NCI-H128 (cell line): ENCODE measurements at regions not wholly inside any gene's neighbourhood (a gene's known extent, or its start where the extent isn't known, plus 50 kb on each side); places are given as distances from the start of the nearest gene placed in this dataset.
A peak's percentile ranks its signal among the peaks of the same experiment; 100 is the strongest.

Experiments
- DNase-seq: peaks from one replicate; lab custom pipeline; 2025; ENCODE audit not compliant: unreplicated experiment; lab: John Stamatoyannopoulos, UW

DNA sequence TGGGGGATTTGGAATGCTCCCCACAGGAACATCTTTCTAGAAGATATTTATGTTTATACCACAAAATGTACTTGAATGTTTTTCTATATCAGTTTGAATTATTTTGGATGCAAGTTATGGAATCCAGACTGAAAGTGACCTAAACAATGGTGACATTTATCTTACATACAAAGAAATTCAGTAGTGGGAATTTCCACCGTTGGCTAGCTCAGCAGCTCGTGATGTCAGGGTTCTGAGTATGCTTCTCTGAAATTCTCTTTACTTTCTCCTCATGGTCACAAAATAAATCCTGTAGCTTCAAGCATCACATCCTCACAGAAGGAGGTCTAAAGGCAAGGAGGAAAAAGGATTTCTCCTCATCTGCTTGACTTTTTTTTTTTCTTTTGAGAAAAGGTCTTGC lies 105.3 kb downstream of the AKAIN1 start:
- DNase-seq, result no peak

DNA sequence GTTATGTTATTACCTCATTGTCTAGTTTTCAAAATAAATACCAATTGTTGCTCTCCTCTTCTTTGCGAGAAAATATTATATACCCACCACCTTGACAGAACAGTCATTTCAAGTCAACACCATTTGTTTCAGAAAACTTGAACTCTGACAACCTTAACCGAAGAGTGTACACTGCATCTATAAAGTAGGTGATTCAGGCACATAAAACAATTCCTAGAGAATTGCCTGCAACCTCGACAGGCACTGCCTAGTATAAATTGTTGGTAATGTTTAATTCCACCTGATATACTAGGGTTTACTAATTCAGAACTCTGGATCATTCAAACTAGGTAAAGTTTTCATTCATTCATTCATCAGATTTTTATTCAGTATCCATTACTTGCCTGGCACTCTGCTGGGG lies 121.8 kb downstream of the AKAIN1 start:
- DNase-seq, result no peak

DNA sequence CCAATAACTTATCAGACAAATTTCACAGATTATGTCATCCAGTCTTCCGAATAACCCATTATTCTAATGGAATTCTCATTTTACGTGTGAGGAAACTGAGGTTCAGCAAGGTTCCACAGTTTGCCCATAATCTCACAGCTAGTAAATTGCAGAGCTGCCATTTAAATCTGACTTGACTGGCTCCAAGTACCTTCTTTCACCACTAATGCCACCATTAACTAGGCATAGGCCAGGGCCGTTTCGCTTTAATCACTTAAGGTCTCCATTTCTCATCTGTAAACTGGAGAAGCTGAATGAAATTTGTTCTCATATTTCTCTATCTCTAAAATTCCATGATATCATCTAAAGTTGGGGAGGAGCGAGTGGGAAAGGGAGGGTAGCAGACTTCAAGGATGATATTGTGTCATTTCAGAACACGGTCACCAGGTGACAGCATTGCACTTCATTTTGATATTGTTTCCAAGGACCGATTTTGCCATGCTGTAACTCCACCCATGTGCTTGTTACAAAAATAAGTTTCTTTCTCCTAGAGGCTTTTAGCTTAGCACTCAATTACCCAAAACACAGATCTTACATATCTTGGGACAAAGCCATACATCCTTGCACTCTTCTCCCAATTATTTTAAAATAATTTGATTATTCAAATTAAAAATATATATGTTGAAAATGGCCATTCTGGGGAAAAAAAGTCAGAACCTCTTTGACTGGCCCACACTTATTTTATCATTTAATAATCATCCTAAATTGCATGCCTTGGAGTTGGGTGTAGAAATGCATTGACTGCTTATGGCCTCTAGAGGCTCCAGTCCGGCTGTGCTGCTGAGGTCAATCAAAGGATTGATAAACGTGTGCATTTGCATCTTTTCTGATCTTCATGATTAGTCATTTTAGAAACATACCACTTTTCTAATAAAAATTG lies 123.8 kb downstream of the AKAIN1 start:
- no peak for DNase-seq

DNA sequence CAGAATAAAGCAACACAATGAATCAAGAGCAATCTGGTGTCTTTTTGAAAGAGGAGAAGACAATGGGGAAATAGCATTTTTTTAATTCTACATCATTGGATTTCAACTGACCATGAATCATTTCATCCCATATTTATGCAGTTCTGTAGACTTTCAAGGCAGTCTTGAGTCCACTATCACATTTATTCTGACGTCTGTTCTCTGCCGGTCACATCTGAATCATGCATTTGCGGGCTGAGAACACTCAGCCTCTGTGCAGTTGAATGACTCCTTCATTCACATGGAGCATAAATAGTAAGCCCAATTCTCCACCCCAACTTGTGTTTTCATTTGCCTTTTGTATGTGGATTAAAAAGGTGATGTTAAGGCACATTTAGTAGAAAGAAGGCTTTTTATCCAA lies 128.2 kb downstream of the AKAIN1 start:
- no peak for DNase-seq

DNA sequence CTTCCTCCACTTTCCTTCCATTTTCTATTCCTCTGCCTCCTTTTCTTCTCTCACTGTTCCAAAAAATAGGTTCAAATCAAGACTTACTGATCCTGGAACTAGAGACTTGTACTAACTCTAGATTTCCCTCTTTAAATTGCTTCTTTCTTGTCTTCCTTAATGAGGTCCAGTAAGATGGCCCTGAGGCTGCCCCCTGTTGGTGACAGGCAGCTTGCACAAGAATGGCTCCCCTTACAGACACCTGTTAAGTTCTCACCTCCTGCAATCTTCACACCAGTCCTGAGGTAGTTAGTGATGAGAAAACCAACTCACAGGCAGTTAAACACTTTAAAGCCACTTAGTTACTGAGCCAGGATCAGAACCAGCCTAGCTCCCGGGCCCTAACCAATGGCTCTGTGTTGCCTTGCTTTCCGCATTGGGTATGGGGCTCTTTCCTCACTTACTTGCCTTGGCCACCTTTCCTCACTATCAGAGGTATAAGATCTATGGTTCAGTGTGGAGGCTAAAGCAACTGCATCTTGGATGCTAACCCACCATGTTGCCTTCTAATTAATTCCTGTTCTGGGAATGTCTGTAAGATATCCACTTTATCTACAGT lies 130.6 kb downstream of the AKAIN1 start:
- no peak for DNase-seq

DNA sequence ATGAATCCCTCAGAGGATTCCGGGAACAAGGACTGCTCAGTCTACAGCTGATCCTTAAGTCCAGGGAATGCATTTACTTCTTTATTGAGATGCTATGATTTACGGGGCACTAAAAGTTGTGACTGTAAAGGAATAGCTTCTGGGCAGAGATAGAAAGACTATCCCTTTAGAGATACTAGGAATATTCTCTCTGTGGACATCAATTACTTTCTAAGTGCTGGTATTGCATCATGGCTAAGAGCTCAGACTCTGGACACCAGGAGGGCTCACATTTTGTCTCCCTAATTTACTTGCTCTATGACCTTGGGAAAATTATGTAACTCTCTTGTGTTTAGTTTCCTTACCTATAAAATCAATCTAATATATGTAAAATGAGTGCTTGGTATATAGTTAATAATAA lies 131.4 kb downstream of the AKAIN1 start:
- no peak for DNase-seq

DNA sequence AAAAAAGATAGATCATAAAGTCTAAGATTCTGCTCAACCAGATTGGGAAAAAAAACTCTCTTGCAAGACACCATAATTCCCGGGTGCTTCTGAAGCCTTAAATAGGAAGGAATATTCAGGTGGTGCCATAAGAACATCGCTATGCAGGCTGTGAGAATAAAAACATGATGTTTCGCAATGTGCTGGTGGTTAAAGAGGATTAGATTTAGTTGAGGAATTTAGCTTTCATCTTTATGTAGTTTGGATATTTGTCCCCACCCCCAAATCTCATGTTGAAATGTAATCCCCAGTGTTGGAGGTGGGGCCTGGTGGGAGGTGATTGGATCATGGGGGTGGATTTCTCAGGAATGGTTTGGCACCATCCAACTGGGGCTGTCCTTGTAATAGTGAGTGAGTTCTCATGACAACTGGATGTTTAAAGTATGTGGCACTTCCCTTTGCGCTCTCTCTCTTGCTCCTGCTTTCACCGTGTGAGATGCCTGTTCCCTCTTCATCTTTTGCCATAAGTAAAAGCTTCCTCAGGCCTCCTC lies 132.2 kb downstream of the AKAIN1 start:
- DNase-seq, result no peak

DNA sequence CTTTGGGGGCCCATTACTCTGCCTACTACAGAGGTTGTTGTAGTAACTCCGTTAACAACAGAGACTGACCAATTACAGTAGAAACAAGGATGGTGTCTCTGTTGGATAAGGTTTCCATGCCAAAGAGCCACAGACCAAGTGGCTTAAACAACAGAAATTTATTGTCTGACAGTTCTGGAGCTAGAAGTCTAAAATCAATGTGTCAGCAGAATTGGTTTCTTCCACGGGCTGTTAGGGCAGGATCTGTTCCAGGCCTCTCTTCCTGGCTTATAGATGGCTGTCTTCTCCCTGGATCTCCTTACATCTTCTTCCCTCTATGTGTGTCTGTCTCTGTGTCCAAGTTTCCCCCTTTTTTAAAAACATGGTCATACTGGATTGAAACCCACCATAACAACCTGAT lies 135.3 kb downstream of the AKAIN1 start:
- DNase-seq, result no peak

DNA sequence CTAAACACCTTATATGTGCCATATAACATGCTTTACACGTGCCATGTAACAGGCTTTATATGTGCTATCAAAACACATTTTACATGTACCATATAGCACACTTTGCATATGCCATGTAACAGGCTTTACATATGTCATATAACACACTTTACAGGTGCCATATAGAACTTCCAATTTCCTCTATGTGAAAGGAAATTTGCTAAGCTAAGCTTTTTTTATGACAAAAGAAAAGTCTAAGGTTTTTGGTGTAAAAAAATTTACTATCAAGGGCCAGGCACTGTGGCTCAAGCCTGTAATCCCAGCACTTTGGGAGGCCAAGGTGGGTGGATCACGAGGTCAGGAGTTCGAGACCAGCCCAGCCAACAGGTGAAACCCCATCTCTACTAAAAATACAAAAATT lies 136.5 kb downstream of the AKAIN1 start:
- no peak for DNase-seq

DNA sequence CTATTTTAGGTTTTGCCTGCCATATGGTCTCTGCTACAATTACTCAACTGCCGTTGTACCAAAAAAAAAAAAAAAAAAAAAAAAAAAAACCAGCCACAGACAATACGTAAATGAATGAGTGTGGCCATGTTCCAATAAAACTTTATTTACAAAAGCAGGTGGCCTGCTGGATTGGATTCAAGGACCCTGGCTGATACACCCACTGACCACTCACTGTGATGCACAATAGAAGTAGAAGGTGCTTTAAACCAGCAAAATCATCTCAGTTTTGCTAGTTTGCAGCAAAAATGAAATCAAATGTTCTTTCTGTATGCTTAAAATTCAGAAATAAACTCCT lies 137.4 kb downstream of the AKAIN1 start:
- DNase-seq, result no peak

DNA sequence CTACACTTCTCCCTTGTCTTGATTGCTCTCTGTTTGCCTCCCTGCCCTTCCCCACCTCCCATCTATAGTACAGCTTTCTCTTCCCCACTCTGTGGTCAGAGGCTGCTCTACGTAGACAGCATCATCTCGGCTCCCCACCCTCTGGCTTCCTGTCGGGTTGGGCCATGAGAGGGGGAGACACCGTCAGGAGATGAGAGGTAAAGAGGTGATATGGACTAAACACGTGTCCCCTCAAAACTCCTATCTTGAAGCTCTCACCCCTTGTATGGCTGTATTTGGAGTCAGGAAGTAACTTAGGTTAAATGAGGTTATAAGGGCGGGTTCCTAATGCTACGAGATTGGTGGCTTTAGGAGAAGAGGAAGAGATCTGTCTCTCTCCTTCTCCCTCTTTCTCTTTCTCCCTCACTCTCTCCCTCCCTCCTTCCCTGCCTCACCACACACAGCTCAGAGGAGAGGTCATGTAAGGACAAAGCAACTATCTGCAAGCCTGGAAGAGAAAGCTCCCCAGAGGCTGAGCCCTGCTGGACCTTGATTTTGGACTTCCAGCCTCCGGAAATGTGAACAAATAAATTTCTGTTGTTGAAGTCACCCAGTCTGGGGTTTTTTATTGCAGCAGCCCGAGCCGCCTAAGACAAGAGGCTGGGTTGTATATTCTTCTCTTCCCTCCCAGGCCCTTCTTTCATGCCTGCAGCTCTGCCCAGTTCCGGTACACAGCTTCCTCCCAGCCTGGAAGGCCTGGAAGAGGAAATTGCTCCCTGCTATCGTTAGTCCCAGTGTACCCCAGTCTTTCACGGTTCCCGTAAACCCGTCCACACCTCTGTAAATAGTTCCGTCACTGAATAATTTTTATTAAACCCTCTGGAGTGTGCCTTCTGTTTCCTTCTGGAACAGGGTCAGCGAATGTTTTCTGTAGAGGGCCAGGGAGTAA lies 138.0 kb downstream of the AKAIN1 start:
- DNase-seq, result no peak

DNA sequence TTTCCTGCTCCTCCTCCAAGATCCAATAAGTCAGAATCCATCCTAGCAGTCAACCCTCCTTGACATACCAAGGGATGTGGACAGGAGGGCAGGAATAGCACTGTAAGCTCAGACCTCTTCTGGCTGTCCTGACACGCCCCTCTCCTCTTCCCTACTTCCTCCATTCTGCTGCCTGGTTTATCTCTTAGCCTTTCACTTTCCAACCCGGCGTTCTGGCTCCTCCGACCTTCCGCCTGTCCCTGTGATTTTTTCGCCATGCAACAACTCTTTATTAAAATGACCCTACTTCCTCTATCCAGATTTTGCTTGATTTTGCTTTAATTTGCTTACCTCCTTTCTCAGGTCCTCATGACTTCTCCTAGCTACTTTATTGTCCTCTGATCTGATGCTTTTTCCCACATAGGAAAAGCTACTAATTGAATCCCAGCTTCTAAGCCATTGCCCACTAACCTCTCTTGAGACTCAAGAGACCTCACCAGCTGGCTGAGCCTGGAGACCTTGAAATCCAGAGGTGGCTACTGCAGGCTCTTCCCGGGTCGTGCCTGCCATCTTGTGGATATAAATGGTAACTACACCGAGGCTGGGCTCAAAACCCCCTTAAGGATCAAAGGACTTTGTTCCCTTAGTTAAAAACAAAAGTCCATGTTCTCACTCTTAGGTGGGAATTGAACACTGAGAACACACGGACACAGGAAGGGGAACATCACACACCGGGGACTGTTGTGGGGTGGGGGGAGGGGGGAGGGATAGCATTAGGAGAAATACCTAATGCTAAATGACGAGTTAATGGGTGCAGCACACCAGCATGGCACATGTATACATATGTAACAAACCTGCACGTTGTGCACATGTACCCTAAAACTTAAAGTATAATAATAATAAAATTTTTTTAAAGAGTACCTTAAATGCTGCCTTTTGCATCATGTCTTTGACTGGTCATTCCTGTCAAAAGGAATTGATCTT lies 139.4 kb downstream of the AKAIN1 start:
- peak; percentile 61 for DNase-seq

DNA sequence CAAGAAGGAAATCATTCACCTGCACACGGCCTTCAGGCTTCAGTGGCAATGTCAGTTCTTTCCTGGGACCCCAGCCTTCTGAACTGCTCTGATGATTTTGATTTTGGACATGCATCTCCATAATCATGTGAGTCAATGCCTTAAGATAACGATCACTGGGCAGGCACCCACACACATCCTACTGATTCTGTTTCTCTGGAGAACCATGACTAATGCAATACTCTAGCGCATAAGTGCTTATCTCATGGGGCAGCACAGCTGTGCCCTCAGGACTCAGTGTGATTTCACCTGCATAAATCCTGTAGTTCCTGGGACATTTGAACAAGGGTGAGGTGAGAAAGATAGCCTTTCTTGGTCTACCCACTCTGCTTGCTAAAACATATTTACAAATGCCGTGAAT lies 144.6 kb downstream of the AKAIN1 start:
- no peak for DNase-seq

DNA sequence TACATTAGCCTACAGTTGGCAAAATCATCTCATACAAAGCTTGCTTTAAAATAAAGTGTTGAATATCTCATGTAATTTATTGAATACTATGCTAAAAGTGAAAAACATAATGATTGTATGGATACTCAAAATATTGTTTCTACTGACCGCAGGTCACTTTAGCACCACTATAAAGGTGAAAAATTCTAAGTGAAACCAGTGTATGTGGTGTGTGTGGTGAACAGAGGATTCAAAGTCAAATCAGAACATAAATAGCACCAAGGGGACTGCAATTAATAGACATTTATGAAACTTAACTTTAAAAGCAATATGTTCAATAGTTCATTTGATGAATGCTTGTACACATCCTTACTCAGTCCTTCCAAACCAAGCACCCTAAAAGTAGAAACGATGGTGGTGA lies 145.8 kb downstream of the AKAIN1 start:
- no peak for DNase-seq

DNA sequence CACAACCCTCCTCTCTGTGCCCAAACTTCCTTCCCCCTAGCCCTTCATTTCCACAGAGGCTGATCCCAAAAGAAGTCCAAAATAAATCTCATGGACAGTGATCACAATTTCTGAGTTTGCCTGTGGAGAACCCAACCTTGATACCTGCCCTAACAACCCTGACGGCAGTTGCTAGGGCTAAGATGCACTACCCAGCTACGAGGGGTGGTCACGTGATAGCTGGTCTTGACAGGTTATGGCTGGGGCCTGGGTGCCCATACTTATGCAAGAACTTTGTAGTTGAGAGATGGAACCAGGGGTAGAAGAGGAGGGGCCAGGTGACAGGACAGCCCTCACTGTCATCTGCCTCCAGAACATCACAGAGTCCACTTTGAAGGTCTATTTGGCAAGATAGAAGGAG lies 147.9 kb downstream of the AKAIN1 start:
- DNase-seq, result no peak

DNA sequence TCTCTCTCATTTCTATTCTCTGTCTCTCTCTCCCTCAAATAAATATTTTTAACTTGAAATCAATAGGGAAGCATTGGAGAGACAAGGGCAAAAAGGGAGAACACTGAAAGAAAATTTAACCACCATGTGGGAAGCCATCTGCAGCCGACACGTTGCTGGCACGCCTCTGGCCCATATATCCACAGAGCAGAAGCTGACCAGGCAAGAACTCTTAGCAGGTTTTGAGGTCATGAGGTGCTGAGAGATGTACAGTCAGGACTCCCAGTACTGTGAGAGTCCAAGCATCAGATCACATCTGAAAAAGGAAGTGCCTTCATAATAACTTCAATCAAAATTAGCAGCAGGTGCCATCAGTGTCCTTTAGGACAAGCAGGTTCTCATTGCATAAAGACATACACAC lies 156.6 kb downstream of the AKAIN1 start:
- DNase-seq, result no peak

DNA sequence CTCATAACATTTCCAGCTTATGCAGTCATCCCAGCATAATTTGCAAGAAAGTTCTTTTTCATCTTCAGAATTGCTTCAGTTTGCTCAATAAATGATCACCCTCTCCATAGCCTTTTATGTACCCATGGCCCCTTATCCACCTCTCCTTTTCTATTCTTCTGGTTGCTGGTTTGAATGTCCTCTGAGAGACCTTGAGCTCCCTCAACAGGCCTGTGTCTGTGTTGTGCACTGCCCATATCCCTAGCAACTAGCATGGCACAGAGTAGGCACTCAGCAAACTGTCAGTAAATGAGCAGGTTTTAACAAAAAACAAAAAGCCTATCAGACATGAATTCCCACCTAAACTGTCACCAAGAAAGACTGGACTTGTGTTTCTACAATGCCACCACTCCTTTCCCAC lies 160.5 kb downstream of the AKAIN1 start:
- DNase-seq, result no peak

DNA sequence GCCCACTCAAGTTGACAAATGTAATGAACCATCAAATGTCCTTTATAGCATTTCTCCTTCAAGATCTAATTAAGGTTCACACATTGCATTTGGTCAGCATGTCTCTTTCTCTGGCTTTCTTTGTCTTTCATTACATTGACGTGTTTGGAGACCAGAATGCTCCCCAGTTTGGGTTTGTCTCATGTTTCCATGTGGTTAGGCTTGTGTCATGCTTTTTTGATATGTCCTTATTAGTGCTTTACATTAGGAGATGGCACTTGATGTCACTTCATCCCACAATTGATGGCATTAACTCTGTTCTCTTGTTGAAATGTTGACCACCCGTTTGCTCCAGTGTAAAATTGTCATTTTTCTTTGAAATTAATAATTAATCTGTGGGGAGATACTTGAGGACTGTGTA lies 165.8 kb downstream of the AKAIN1 start:
- no peak for DNase-seq

DNA sequence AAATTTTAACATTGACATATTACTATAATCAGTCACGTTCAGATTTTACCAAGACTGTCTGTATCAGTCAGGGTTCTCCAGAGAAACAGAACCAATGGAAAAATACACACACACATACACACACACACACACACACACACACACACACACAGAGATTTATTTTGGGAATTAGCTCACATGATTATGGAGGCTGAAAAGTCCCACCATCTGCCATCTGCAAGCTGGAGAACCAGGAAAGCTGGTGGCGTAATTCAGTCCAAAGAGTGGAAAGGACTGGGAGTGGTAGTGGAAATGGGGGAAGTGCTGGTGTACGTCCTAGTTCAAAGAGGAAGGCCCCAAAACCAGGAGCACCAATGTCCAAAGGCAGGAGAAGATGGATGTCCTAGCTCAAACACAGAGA lies 166.4 kb downstream of the AKAIN1 start:
- DNase-seq, result no peak

DNA sequence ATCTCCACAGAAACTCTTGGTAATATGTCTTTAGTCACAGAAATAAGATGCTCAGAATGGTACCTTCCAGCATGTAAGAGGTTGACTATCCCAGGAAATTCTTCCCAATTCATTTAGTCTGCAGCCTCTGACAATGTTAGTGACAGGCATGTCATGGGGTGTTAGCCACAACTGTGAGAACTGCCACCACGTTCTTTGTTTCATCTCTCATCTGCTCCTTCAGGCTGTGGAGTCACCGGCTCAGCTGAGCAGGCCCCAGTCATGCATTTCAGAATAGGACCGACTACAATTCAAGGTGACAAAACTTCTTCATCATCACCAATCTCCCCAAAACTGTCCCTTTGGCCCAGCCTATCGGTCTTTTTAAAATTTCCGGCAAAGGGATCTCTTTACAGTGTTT lies 167.5 kb downstream of the AKAIN1 start:
- no peak for DNase-seq
